SK-N-SH treated with all-trans-retinoic acid at 6 μM for 48 hours (cell line): ENCODE measurements at regions not wholly inside any gene's neighbourhood (a gene's known extent, or its start where the extent isn't known, plus 50 kb on each side); places are given as distances from the start of the nearest gene placed in this dataset.
A peak's percentile ranks its signal among the peaks of the same experiment; 100 is the strongest.
"Not testable (repeated sequence)": the region's sequence is repeated elsewhere in the genome, so short reads cannot be mapped to it uniquely, and the experiment has no call there.

Source experiments
- ATAC-seq: fragments of 200-7000 bp; cut with Tn5 transposase; 3 replicates; pipeline ENCODE4 v1.9.1; 2020; ENCODE audit warnings: mild to moderate bottlenecking, moderate library complexity
- ARNTL ChIP-seq: fragments of 450-650 bp; formaldehyde crosslinking; IDR thresholded peaks from 2 replicates; pipeline ENCODE4 v1.5.0; 2020; ENCODE audit warnings: low read depth, mild to moderate bottlenecking, moderate library complexity, borderline replicate concordance
- BACH2 ChIP-seq: fragments of 250-450 bp; sonication (Bioruptor Pico); IDR thresholded peaks from 2 replicates; pipeline ENCODE4 v1.9.0; 2021; ENCODE audit warnings: mild to moderate bottlenecking, borderline replicate concordance
- ESRRG ChIP-seq: fragments of 250-450 bp; sonication (Bioruptor Pico); IDR thresholded peaks from 2 replicates; pipeline ENCODE4 v1.6.1; 2021; ENCODE audit warnings: mild to moderate bottlenecking
- GLIS3 ChIP-seq: fragments of 250-450 bp; sonication (Bioruptor Pico); IDR thresholded peaks from 2 replicates; pipeline ENCODE4 v1.5.0; 2020; ENCODE audit warnings: mild to moderate bottlenecking, moderate library complexity
- ISL1 ChIP-seq: fragments of 250-450 bp; sonication (Bioruptor Pico); IDR thresholded peaks from 2 replicates; pipeline ENCODE4 v2.1.2; 2022; ENCODE audit warnings: mild to moderate bottlenecking, moderate library complexity
- OSR1 ChIP-seq: fragments of 250-450 bp; sonication (Bioruptor Pico); IDR thresholded peaks from 2 replicates; pipeline ENCODE4 v1.8.0; 2022; ENCODE audit warnings: moderate library complexity, mild to moderate bottlenecking, inconsistent platforms
- PPARA ChIP-seq: fragments of 250-450 bp; sonication (Bioruptor Pico); IDR thresholded peaks from 2 replicates; pipeline ENCODE4 v1.5.0; 2020; ENCODE audit warnings: mild to moderate bottlenecking, borderline replicate concordance
- RARB ChIP-seq: fragments of 250-450 bp; sonication (Bioruptor Pico); IDR thresholded peaks from 2 replicates; pipeline ENCODE4 v1.8.0; 2021; ENCODE audit warnings: mild to moderate bottlenecking, moderate library complexity
- TCF4 ChIP-seq: fragments of 250-450 bp; sonication (Bioruptor Pico); IDR thresholded peaks from 2 replicates; pipeline ENCODE4 v1.8.0; 2021; ENCODE audit warnings: mild to moderate bottlenecking, moderate library complexity, borderline replicate concordance
- TOX ChIP-seq: fragments of 250-450 bp; sonication (Bioruptor Pico); IDR thresholded peaks from 2 replicates; pipeline ENCODE4 v1.8.0; 2021; ENCODE audit warnings: mild to moderate bottlenecking, moderate library complexity, borderline replicate concordance
- ZC3H10 ChIP-seq: fragments of 250-450 bp; sonication (Bioruptor Pico); IDR thresholded peaks from 2 replicates; pipeline ENCODE4 v1.5.1; 2021; ENCODE audit warnings: mild to moderate bottlenecking, moderate library complexity
- ZFP3 ChIP-seq: fragments of 250-450 bp; sonication (Bioruptor Pico); IDR thresholded peaks from 2 replicates; pipeline ENCODE4 v1.5.0; 2020; ENCODE audit warnings: mild to moderate bottlenecking, moderate library complexity
- ZFP30 ChIP-seq: fragments of 450-650 bp; formaldehyde crosslinking; IDR thresholded peaks from 2 replicates; pipeline ENCODE4 v1.5.0; 2022; ENCODE audit warnings: mild to moderate bottlenecking, moderate library complexity
- ZNF565 ChIP-seq: fragments of 450-650 bp; formaldehyde crosslinking; conservative IDR thresholded peaks from 2 replicates; pipeline ENCODE4 v1.5.0; 2020; ENCODE audit warnings: low read depth, mild to moderate bottlenecking, moderate library complexity
- ZNF70 ChIP-seq: fragments of 450-650 bp; formaldehyde crosslinking; IDR thresholded peaks from 2 replicates; pipeline ENCODE4 v1.5.0; 2020; ENCODE audit warnings: mild to moderate bottlenecking, moderate library complexity
- ZNF8 ChIP-seq: fragments of 450-650 bp; formaldehyde crosslinking; IDR thresholded peaks from 2 replicates; pipeline ENCODE4 v1.5.0; 2020; ENCODE audit warnings: mild to moderate bottlenecking, moderate library complexity
- TF ChIP-seq, protein P1 (sequence below): fragments of 250-450 bp; sonication (Bioruptor Pico); IDR thresholded peaks from 2 replicates; pipeline ENCODE4 v1.5.0; 2020; ENCODE audit warnings: mild to moderate bottlenecking, moderate library complexity
- TF ChIP-seq, protein P2 (sequence below): fragments of 250-450 bp; sonication (Bioruptor Pico); IDR thresholded peaks from 2 replicates; pipeline ENCODE4 v1.5.1; 2020; ENCODE audit warnings: low read depth, mild to moderate bottlenecking, moderate library complexity
- TF ChIP-seq, protein P3 (sequence below): fragments of 250-450 bp; sonication (Bioruptor Pico); IDR thresholded peaks from 2 replicates; pipeline ENCODE4 v1.8.0; 2020; ENCODE audit warnings: mild to moderate bottlenecking, moderate library complexity, borderline replicate concordance
- TF ChIP-seq, protein P4 (sequence below): fragments of 250-450 bp; sonication (Bioruptor Pico); IDR thresholded peaks from 2 replicates; pipeline ENCODE4 v1.8.0; 2021; ENCODE audit warnings: low read depth, mild to moderate bottlenecking, moderate library complexity, borderline replicate concordance

DNA sequence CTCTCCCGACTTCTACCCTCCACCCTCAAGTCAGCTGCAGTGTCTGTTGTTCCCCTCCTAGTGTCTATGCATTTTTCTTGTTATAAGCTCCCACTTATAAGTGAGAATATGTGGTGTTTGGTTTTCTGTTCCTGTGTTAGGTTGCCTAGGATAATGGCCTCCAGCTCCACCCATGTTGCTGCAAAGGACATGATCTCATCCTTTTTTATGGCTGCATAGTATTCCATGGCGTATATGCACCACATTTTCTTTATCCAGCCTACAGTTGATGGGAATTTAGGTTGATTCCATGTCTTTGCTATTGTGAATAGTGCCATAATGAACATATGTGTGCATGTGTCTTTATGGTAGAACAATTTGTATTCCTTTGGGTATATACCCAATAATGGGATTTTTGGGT lies 80.7 kb downstream of the SPTSSA start:
- not testable (repeated sequence) for ATAC-seq

DNA sequence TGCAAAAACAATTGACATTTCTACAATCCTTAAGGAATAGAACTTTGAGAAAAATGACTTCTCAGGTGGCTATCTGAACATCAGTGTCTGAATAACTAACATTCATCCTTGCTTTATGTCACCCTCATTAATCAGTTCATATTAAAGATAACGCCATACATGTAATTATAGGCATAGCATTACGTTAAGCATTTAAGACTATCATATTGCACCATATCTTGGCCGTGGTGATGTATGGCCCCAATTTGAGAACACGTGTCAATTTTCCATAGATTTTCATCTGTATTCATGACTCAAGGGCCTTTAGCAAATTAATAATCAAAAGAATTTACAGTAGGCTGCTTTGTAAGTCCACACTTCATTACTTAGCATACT lies 81.6 kb downstream of the SPTSSA start:
- no peak for ATAC-seq

DNA sequence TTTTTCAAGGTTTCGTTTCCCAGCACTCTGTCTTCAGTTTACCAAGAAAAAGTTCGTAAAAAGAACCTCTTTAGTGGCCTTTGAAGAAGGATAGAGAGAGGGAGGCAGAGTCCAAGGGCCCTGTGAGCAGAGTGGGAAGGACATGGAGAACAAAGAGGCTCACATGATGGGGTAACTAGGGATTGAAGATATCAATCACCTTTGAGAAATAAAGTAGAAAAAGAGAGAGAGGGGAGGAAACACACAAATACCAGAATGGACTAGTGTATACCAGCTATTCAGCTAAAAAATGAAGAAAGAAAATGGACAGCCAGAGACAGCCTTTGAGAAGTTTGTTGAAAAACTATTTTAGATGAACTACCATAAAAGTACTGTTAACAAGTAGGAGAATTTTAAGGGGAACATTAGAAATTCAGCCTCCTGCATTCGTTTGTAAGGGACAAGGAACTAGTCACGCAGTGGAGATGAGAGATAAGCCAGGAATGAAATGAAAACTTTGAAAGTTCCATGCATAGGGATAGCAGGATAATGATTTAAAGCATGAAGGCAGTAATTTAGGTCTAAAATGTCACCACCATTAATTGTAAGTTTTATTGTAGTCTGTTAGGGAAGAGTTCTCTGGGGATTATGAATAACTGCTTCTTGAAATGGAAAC lies 82.1 kb downstream of the SPTSSA start:
- TF ChIP-seq ISL1 (peak; percentile 41), ESRRG (CRISPR knock-in tag) (no peak)
- peak; percentile 35; the same call in 2 of the 3 replicates for ATAC-seq

More for the DNA sequence above, 81.6 kb downstream of the SPTSSA start:
- TF ChIP-seq ESRRG (CRISPR knock-in tag) (no peak), TOX (CRISPR knock-in tag) (no peak), ZC3H10 (CRISPR knock-in tag) (no peak), ZFP3 (no peak), PPARA (CRISPR knock-in tag) (no peak), ZNF8 (CRISPR knock-in tag) (no peak), ARNTL (CRISPR knock-in tag) (no peak), ZNF70 (CRISPR knock-in tag) (no peak), RARB (no peak), ZNF565 (CRISPR knock-in tag) (no peak), TCF4 (CRISPR knock-in tag) (no peak)
- TF ChIP-seq, protein P1, sequence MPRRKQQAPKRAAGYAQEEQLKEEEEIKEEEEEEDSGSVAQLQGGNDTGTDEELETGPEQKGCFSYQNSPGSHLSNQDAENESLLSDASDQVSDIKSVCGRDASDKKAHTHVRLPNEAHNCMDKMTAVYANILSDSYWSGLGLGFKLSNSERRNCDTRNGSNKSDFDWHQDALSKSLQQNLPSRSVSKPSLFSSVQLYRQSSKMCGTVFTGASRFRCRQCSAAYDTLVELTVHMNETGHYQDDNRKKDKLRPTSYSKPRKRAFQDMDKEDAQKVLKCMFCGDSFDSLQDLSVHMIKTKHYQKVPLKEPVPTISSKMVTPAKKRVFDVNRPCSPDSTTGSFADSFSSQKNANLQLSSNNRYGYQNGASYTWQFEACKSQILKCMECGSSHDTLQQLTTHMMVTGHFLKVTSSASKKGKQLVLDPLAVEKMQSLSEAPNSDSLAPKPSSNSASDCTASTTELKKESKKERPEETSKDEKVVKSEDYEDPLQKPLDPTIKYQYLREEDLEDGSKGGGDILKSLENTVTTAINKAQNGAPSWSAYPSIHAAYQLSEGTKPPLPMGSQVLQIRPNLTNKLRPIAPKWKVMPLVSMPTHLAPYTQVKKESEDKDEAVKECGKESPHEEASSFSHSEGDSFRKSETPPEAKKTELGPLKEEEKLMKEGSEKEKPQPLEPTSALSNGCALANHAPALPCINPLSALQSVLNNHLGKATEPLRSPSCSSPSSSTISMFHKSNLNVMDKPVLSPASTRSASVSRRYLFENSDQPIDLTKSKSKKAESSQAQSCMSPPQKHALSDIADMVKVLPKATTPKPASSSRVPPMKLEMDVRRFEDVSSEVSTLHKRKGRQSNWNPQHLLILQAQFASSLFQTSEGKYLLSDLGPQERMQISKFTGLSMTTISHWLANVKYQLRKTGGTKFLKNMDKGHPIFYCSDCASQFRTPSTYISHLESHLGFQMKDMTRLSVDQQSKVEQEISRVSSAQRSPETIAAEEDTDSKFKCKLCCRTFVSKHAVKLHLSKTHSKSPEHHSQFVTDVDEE (CRISPR knock-in tag) = no peak
- TF ChIP-seq, protein P2, sequence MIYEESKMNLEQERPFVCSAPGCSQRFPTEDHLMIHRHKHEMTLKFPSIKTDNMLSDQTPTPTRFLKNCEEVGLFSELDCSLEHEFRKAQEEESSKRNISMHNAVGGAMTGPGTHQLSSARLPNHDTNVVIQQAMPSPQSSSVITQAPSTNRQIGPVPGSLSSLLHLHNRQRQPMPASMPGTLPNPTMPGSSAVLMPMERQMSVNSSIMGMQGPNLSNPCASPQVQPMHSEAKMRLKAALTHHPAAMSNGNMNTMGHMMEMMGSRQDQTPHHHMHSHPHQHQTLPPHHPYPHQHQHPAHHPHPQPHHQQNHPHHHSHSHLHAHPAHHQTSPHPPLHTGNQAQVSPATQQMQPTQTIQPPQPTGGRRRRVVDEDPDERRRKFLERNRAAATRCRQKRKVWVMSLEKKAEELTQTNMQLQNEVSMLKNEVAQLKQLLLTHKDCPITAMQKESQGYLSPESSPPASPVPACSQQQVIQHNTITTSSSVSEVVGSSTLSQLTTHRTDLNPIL = no peak

DNA sequence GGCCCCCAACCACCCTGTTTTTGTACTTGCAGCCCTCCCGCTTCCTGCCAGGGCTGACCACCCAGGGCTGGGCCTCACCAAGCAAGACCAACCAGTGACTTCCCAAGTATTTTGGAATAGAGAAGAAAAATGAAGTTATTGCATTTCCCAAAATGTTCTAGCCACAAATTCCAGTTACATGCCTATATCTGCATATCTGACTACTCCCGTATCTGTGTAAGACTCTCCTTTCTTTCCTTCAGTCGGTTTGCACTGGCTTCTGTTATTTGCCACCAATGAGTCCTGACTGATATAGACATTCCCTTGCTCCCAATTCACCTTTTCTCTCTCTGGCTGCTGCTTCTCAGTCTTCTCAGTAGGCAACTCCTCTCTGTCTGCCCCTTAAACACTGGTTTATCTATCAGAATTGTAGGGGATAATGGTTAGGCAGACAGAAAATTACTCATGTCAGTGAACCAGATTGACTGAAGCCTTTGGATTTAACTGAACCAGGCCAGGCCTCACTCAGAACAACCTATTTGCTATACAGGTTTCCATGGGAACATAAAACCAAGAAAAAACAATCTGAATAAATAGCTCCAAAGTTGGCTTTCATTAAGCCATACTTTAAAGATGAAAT lies 85.3 kb downstream of the SPTSSA start:
- TF ChIP-seq, protein P1 (CRISPR knock-in tag) = no peak
- TF ChIP-seq ARNTL (CRISPR knock-in tag) = no peak
- TF ChIP-seq ZC3H10 (CRISPR knock-in tag) = no peak
- no peak for TF ChIP-seq PPARA (CRISPR knock-in tag)
- no peak for TF ChIP-seq BACH2 (CRISPR knock-in tag)
- TF ChIP-seq ISL1 = no peak
- no peak for ATAC-seq

DNA sequence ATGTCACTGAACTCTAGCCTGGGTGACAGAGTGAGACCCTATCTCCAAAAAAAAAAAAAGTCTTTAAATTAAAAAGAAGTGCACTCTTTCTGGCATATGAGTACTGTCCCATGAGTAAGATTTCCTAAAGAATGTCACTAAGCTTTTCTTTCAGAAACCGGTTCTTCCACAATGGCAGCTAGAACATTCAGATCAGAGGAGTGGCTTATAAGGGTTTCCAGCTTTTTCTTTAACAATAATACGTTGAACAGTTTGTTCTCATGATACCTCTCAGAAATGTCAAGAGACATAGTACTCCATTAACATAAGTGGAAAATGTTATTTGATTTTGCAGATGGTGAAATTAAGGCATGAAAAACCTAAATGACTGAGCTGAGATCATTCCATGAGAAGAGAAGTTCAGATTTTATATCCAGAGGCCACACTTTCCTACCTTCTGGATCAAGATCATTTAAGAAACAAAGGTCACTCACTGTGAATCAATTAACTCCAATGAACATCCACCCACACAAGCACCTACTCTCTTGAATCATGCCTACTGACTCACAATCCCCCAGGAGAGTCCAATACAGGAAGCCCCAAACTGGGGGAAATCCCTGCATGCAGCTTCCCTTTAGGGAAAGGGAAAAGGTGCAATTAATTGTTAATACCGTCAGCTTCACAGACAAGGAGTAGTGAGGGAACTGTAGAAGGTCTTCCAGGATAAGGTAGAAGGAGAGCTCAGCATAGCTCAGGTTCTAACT lies 86.9 kb downstream of the SPTSSA start:
- no peak for ATAC-seq
- TF ChIP-seq, protein P3, sequence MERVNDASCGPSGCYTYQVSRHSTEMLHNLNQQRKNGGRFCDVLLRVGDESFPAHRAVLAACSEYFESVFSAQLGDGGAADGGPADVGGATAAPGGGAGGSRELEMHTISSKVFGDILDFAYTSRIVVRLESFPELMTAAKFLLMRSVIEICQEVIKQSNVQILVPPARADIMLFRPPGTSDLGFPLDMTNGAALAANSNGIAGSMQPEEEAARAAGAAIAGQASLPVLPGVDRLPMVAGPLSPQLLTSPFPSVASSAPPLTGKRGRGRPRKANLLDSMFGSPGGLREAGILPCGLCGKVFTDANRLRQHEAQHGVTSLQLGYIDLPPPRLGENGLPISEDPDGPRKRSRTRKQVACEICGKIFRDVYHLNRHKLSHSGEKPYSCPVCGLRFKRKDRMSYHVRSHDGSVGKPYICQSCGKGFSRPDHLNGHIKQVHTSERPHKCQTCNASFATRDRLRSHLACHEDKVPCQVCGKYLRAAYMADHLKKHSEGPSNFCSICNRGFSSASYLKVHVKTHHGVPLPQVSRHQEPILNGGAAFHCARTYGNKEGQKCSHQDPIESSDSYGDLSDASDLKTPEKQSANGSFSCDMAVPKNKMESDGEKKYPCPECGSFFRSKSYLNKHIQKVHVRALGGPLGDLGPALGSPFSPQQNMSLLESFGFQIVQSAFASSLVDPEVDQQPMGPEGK (CRISPR knock-in tag) = no peak
- TF ChIP-seq GLIS3 (CRISPR knock-in tag) (no peak), TOX (CRISPR knock-in tag) (no peak), TCF4 (CRISPR knock-in tag) (no peak), ESRRG (CRISPR knock-in tag) (no peak), ZNF565 (CRISPR knock-in tag) (no peak), ZFP30 (CRISPR knock-in tag) (no peak), OSR1 (CRISPR knock-in tag) (no peak), PPARA (CRISPR knock-in tag) (no peak)
- TF ChIP-seq, protein P2 = no peak
- TF ChIP-seq, protein P4, sequence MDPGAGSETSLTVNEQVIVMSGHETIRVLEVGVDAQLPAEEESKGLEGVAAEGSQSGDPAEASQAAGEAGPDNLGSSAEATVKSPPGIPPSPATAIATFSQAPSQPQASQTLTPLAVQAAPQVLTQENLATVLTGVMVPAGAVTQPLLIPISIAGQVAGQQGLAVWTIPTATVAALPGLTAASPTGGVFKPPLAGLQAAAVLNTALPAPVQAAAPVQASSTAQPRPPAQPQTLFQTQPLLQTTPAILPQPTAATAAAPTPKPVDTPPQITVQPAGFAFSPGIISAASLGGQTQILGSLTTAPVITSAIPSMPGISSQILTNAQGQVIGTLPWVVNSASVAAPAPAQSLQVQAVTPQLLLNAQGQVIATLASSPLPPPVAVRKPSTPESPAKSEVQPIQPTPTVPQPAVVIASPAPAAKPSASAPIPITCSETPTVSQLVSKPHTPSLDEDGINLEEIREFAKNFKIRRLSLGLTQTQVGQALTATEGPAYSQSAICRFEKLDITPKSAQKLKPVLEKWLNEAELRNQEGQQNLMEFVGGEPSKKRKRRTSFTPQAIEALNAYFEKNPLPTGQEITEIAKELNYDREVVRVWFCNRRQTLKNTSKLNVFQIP = no peak
